H1 (cell line): ENCODE measurements at regions not wholly inside any gene's neighbourhood (a gene's known extent, or its start where the extent isn't known, plus 50 kb on each side); places are given as distances from the start of the nearest gene placed in this dataset.

Experiments used
- PHF8 ChIP-seq: fragments of 200-600 bp; sonication (generic); conservative IDR thresholded peaks from 2 replicates; pipeline ENCODE4 v1.7.1; 2012; ENCODE audit warnings: low read depth, mild to moderate bottlenecking, inconsistent platforms, low read length, moderate library complexity

GRCh38 chr1:114339379-114339778 is 171.6 kb downstream of the TRIM33 start (continued):
- no peak for TF ChIP-seq PHF8
- TF ChIP-seq, all 59 proteins: peak for 0
